Transverse colon (tissue), 4 donors: ENCODE measurements at regions not wholly inside any gene's neighbourhood (a gene's known extent, or its start where the extent isn't known, plus 50 kb on each side); places are given as distances from the start of the nearest gene placed in this dataset.

Experiments
- DNase-seq: peaks from one replicate; pipeline ENCODE4 v3.0.0-alpha.2; 2019
- H3K27ac ChIP-seq, 4 donors: fragments of 200-600 bp; sonication (generic); 2 replicates each; pipeline ENCODE4 v1.5.1; 2016 to 2018; ENCODE audit warnings: inconsistent platforms in 4 of 4
- H3K27me3 ChIP-seq: fragments of 200-600 bp; sonication (generic); 2 replicates; pipeline ENCODE4 v1.5.1; 2017; ENCODE audit warnings: inconsistent platforms
- H3K36me3 ChIP-seq, 4 donors: fragments of 200-600 bp; sonication (generic); 2 replicates each; pipeline ENCODE4 v1.5.1; 2017 to 2019; ENCODE audit warnings: inconsistent platforms in 4 of 4
- H3K4me1 ChIP-seq, 4 donors: fragments of 200-600 bp; sonication (generic); 2 replicates each; pipeline ENCODE4 v1.5.1; 2017 to 2020; ENCODE audit warnings: inconsistent platforms in 4 of 4
- H3K4me3 ChIP-seq, 4 donors: fragments of 200-600 bp; sonication (generic); 1 replicate in 1 of 4; 2 replicates in 3 of 4; pipeline versions ENCODE4 v1.5.1 to v1.6.1; 2017 to 2019; ENCODE audit warnings: inconsistent platforms in 4 of 4
- H3K9me3 ChIP-seq, 2 donors: fragments of 200-600 bp; sonication (generic); 2 replicates each; pipeline ENCODE4 v1.5.1; 2017 to 2019; ENCODE audit warnings: inconsistent platforms in 2 of 2
- CTCF ChIP-seq, 5 experiments: fragments of 200-600 bp in 3 of 5; fragments of 450-650 bp in 2 of 5; sonication (generic) in 3 of 5; IDR thresholded peaks; 1 replicate in 2 of 5; 2 replicates in 3 of 5; pipeline ENCODE4 v1.5.1; 2016 to 2017; ENCODE audit warnings: antibody characterized with exemption in 5 of 5, inconsistent platforms in 3 of 5, mild to moderate bottlenecking in 2 of 5, moderate library complexity in 1 of 5
- EP300 ChIP-seq: sonication (generic); formaldehyde crosslinking; IDR thresholded peaks from one replicate; pipeline ENCODE4 v1.6.1; 2017; ENCODE audit warnings: antibody characterized with exemption, low read depth
- POLR2A ChIP-seq: fragments of 450-650 bp; IDR thresholded peaks from one replicate; pipeline ENCODE4 v1.6.1; 2016; ENCODE audit warnings: antibody characterized with exemption, mild to moderate bottlenecking, moderate library complexity
- POLR2AphosphoS5 ChIP-seq, 3 donors: sonication (generic); formaldehyde crosslinking; IDR thresholded peaks; one replicate each; pipeline ENCODE4 v1.6.1; 2016; ENCODE audit warnings: antibody characterized with exemption in 3 of 3
- WGBS, 2 donors: methylation state at CpG; one replicate each; pipeline ENCODE4 v1.1.5; 2018; ENCODE audit warnings: low coverage in 1 of 2; 5-methylcytosine and 5-hydroxymethylcytosine counted together
- in situ Hi-C, 4 donors: fragments of 200-750 bp; cut with MboI; loops; one replicate each; pipeline versions ENCODE4 v1.15.0 to v1.15.1; 2017; ENCODE audit warnings: low sequenced_read_pairs in 3 of 4, low pct_ligation_motif_present in 1 of 4, low pct_unique_long_range_greater_than_20kb in 1 of 4
- intact Hi-C: fragments of 100-400 bp; cut with DNase I; formaldehyde crosslinking; loops from one replicate; pipeline ENCODE4 v1.15.1; 2023; ENCODE audit warnings: low total_unique reads

DNA sequence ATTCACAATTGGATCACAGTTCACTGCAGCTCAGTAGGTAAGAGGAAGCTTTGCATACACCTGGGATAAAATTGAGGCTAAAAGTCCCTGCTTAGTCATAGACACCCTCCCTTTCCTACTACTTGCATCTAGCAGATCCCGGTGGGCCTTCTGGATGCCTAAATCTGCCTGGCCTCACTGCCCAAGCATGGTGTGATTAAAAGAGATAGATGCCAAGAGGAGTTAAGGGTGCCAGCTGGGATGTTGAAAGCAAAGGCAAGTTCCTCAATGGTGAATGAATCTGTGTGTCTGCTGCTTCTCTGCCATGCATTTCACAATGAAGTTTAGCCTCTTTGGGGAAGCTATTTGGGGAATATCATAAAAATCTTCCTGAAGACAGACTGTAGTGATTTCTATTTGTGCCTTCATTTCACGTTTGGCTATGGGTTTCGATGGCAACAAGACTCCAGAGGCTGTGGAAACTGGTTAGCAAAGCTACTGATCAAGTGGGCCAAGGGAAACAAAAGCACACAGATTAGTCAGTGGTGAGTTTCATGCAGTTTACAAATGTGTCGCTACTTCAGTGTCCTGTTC, 534.0 kb downstream of the ANKRD50 start:
- intact Hi-C loops = no loop called here
- in situ Hi-C loops = no loop called here
- TF ChIP-seq POLR2AphosphoS5 (IDR thresholded peaks at IDR 0.05) (no peak), CTCF (IDR thresholded peaks at IDR 0.05) (no peak), POLR2A (no peak), EP300 (no peak)
- H3K9me3 ChIP-seq = no peaks in the 10 kb centered on the region
- no peak overlapping the region for H3K4me3 ChIP-seq
- WGBS, 2 donors = 50 to 83% methylated on average over 2 to 4 of the region's 4 CpGs
- H3K27ac ChIP-seq = no peak overlapping the region
- H3K4me1 ChIP-seq = no peaks in the 10 kb centered on the region
- no peaks in the 10 kb centered on the region for H3K27me3 ChIP-seq
- DNase-seq = no peak
- H3K36me3 ChIP-seq = no peaks in the 10 kb centered on the region

GRCh38 chr4:124179506-124180186, 532.9 kb downstream of the ANKRD50 start:
- TF ChIP-seq POLR2AphosphoS5 (IDR thresholded peaks at IDR 0.05) (no peak), CTCF (IDR thresholded peaks at IDR 0.05) (no peak), EP300 (no peak), POLR2A (no peak)
- WGBS, 2 donors = 50 to 73% methylated on average over 3 to 5 of the region's 5 CpGs

GRCh38 chr4:124181039-124181438, 531.5 kb downstream of the ANKRD50 start:
- H3K4me3 ChIP-seq = no peak overlapping the region
- no peak for DNase-seq
- in situ Hi-C loops = no loop called here
- TF ChIP-seq EP300 = no peak
- TF ChIP-seq POLR2AphosphoS5 (IDR thresholded peaks at IDR 0.05) = no peak
- TF ChIP-seq CTCF (IDR thresholded peaks at IDR 0.05) = no peak
- TF ChIP-seq POLR2A = no peak
- no peaks in the 10 kb centered on the region for H3K36me3 ChIP-seq
- H3K27ac ChIP-seq = no peak overlapping the region
- intact Hi-C loops = no loop called here
- H3K27me3 ChIP-seq = no peaks in the 10 kb centered on the region
- H3K4me1 ChIP-seq = no peaks in the 10 kb centered on the region
- WGBS, 2 donors = 39 to 49% methylated on average over 2 of the region's 2 CpGs
- no peaks in the 10 kb centered on the region for H3K9me3 ChIP-seq

More at GRCh38 chr4:124179506-124180186, 532.9 kb downstream of the ANKRD50 start:
- no peaks in the 10 kb centered on the region for H3K9me3 ChIP-seq
- no peak overlapping the region for H3K4me3 ChIP-seq
- DNase-seq = no peak
- no peaks in the 10 kb centered on the region for H3K27me3 ChIP-seq
- H3K36me3 ChIP-seq = no peaks in the 10 kb centered on the region
- no peaks in the 10 kb centered on the region for H3K4me1 ChIP-seq
- no peak overlapping the region for H3K27ac ChIP-seq
- in situ Hi-C loops = no loop called here
- intact Hi-C loops = no loop called here

- H3K27ac ChIP-seq = no peak overlapping the region
- no peak overlapping the region for H3K4me3 ChIP-seq
- intact Hi-C loops = no loop called here
- H3K27me3 ChIP-seq = no peaks in the 10 kb centered on the region
- no peak for DNase-seq
- no peaks in the 10 kb centered on the region for H3K36me3 ChIP-seq
- TF ChIP-seq CTCF (IDR thresholded peaks at IDR 0.05) (no peak), POLR2A (no peak), EP300 (no peak), POLR2AphosphoS5 (IDR thresholded peaks at IDR 0.05) (no peak)
- WGBS, 2 donors = 78 to 89% methylated on average over 2 of the region's 2 CpGs
- H3K9me3 ChIP-seq = no peaks in the 10 kb centered on the region
- in situ Hi-C loops = no loop called here
- H3K4me1 ChIP-seq = no peaks in the 10 kb centered on the region
Observed at GRCh38 chr4:124183231-124183630, 529.3 kb downstream of the ANKRD50 start.
